Neuronal stem cell (in vitro differentiated cells): ENCODE measurements at regions not wholly inside any gene's neighbourhood (a gene's known extent, or its start where the extent isn't known, plus 50 kb on each side); places are given as distances from the start of the nearest gene placed in this dataset.
"Not testable (repeated sequence)": the region's sequence is repeated elsewhere in the genome, so short reads cannot be mapped to it uniquely, and the experiment has no call there.

Experiments used
- DNase-seq: peaks from one replicate; pipeline ENCODE4 v3.0.0-alpha.2; 2013; ENCODE audit warnings: low spot score
- H2AFZ ChIP-seq: one replicate; pipeline ENCODE4 v1.6.1; 2013; ENCODE audit warnings: mild to moderate bottlenecking, low read length, inconsistent platforms
- H2AK5ac ChIP-seq: 2 replicates; pipeline ENCODE4 v1.6.1; 2013; ENCODE audit warnings: low read depth, mild to moderate bottlenecking, inconsistent platforms, low read length, moderate library complexity, mixed read lengths
- H2BK120ac ChIP-seq: 2 replicates; pipeline ENCODE4 v1.6.1; 2013; ENCODE audit warnings: low read depth, mild to moderate bottlenecking, inconsistent platforms, low read length, moderate library complexity, mixed read lengths
- H2BK12ac ChIP-seq: one replicate; pipeline ENCODE4 v1.6.1; 2013; ENCODE audit warnings: low read length, inconsistent platforms
- H2BK15ac ChIP-seq: 2 replicates; pipeline ENCODE4 v1.6.1; 2013; ENCODE audit warnings: mild to moderate bottlenecking, low read length, inconsistent platforms, mixed read lengths
- H2BK5ac ChIP-seq: one replicate; pipeline ENCODE4 v1.6.1; 2013; ENCODE audit warnings: inconsistent platforms, mild to moderate bottlenecking, low read length, moderate library complexity
- H3K14ac ChIP-seq: one replicate; pipeline ENCODE4 v1.6.1; 2013; ENCODE audit warnings: low read length, inconsistent platforms
- H3K18ac ChIP-seq: 2 replicates; pipeline ENCODE4 v1.6.1; 2013; ENCODE audit warnings: low read length, inconsistent platforms
- H3K23ac ChIP-seq: 2 replicates; pipeline ENCODE4 v1.6.1; 2013; ENCODE audit warnings: low read depth, mild to moderate bottlenecking, mixed read lengths, low read length, inconsistent platforms; ENCODE audit not compliant: poor library complexity
- H3K27ac ChIP-seq: replicated peaks from 3 replicates; pipeline ENCODE4 v1.5.1; 2013; ENCODE audit warnings: low read length, inconsistent platforms
- H3K27me3 ChIP-seq, 3 experiments: 2 replicates each; pipeline ENCODE4 v1.6.1; 2013; ENCODE audit warnings: low read length in 3 of 3, mild to moderate bottlenecking in 2 of 3, inconsistent platforms in 1 of 3, low read depth in 1 of 3, mixed read lengths in 1 of 3, moderate library complexity in 1 of 3; ENCODE audit not compliant: control insufficient read depth in 3 of 3, insufficient read depth in 3 of 3
- H3K36me3 ChIP-seq, 2 donors: replicated peaks in 1 of 2; 2 replicates each; pipeline ENCODE4 v1.6.1; 2013; ENCODE audit warnings: low read length in 2 of 2; ENCODE audit not compliant: control insufficient read depth in 2 of 2, insufficient read depth in 2 of 2
- H3K4ac ChIP-seq: 2 replicates; pipeline ENCODE4 v1.6.1; 2013; ENCODE audit warnings: inconsistent platforms, mild to moderate bottlenecking, low read length, moderate library complexity
- H3K4me1 ChIP-seq, 2 donors: 1 replicate in 1 of 2; 2 replicates in 1 of 2; pipeline ENCODE4 v1.6.1; 2013; ENCODE audit warnings: low read length in 2 of 2, low read depth in 1 of 2; ENCODE audit not compliant: control insufficient read depth in 2 of 2, insufficient read depth in 1 of 2
- H3K4me2 ChIP-seq: one replicate; pipeline ENCODE4 v1.6.1; 2013; ENCODE audit warnings: mild to moderate bottlenecking, low read length, inconsistent platforms; ENCODE audit not compliant: insufficient read depth, poor library complexity, severe bottlenecking
- H3K4me3 ChIP-seq, 2 donors: 2 replicates each; pipeline ENCODE4 v1.5.1; 2013; ENCODE audit warnings: low read length in 2 of 2, mild to moderate bottlenecking in 2 of 2, inconsistent platforms in 1 of 2, moderate library complexity in 1 of 2
- H3K79me1 ChIP-seq: one replicate; pipeline ENCODE4 v1.6.1; 2013; ENCODE audit warnings: low read depth, mild to moderate bottlenecking, inconsistent platforms, low read length, moderate library complexity
- H3K9ac ChIP-seq: one replicate; pipeline ENCODE4 v1.6.1; 2013; ENCODE audit warnings: mild to moderate bottlenecking, low read depth, low read length, inconsistent platforms; ENCODE audit not compliant: poor library complexity
- H3K9me3 ChIP-seq, 2 donors: replicated peaks in 1 of 2; 2 replicates each; pipeline versions ENCODE3 to v1.6.1; 2013; ENCODE audit warnings: low read length in 2 of 2, mild to moderate bottlenecking in 2 of 2, inconsistent platforms in 1 of 2, low read depth in 1 of 2, mixed read lengths in 1 of 2, moderate library complexity in 1 of 2; ENCODE audit not compliant: control insufficient read depth in 2 of 2, insufficient read depth in 1 of 2
- H4K8ac ChIP-seq: one replicate; pipeline ENCODE4 v1.6.1; 2013; ENCODE audit warnings: low read depth, mild to moderate bottlenecking, inconsistent platforms, low read length, moderate library complexity
- H4K91ac ChIP-seq: one replicate; pipeline ENCODE4 v1.6.1; 2013; ENCODE audit warnings: low read length, low read depth, mild to moderate bottlenecking, inconsistent platforms; ENCODE audit not compliant: poor library complexity
- WGBS, 2 donors: extraction: QIAGEN DNeasy Blood & Tissue Kit; methylation state at CpG; one replicate each; pipeline ENCODE4 v1.1.7; 2013; ENCODE audit warnings: missing lambda C conversion rate in 2 of 2, mixed read lengths in 1 of 2; ENCODE audit not compliant: insufficient read length in 2 of 2, insufficient replicate concordance in 1 of 2; ENCODE audit errors: extremely low coverage in 2 of 2; 5-methylcytosine and 5-hydroxymethylcytosine counted together

GRCh38 chr7:9163691-9164090, 730.3 kb downstream of the NXPH1 start:
- H3K18ac ChIP-seq, H3K9ac ChIP-seq, H4K91ac ChIP-seq, H2BK15ac ChIP-seq, H3K14ac ChIP-seq, H3K4me3 ChIP-seq, H3K23ac ChIP-seq, H3K27ac ChIP-seq, H3K4me2 ChIP-seq, H3K27me3 ChIP-seq, H4K8ac ChIP-seq, H3K4me1 ChIP-seq, H3K79me1 ChIP-seq, H2AK5ac ChIP-seq, H2BK12ac ChIP-seq, DNase-seq, H2BK5ac ChIP-seq, H3K4ac ChIP-seq, H2AFZ ChIP-seq, H2BK120ac ChIP-seq, H3K36me3 ChIP-seq, H3K9me3 ChIP-seq: not testable (repeated sequence)

DNA sequence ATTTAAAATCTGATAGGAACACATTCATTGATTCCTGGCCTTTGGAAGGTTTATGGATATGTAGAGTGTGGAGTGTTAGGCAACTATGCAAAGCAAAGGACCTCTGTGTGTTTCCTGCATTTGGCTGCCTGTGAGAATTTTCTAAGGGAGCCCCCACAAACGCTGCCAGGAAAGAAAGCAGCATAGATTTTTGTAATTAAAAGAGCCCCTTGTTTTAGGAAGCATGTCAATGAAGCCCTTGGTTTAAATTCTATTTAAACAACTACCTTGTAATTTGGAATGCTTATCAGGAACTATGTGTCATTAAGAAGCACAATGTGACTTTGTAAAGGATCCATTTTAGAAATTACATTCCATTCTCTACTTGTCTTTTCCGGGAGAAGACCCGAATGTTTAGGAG, 742.5 kb downstream of the NXPH1 start:
- no peak overlapping the region for H2BK120ac ChIP-seq
- no peak overlapping the region for H2BK5ac ChIP-seq
- no peak for DNase-seq
- no peak overlapping the region for H4K91ac ChIP-seq
- H3K4ac ChIP-seq = no peak overlapping the region
- no peak overlapping the region for H3K27ac ChIP-seq
- no peak overlapping the region for H2BK12ac ChIP-seq
- H3K4me2 ChIP-seq = no peak overlapping the region
- H3K79me1 ChIP-seq = no peaks in the 10 kb centered on the region
- no peak overlapping the region for H4K8ac ChIP-seq
- no peaks in the 10 kb centered on the region for H3K27me3 ChIP-seq
- H3K4me3 ChIP-seq = no peak overlapping the region
- H3K36me3 ChIP-seq = no peaks in the 10 kb centered on the region
- no peak overlapping the region for H3K18ac ChIP-seq
- H3K9me3 ChIP-seq = no peaks in the 10 kb centered on the region
- H3K14ac ChIP-seq = no peak overlapping the region
- no CpG with 5 or more reads among the region's 3 CpGs for WGBS, 2 donors
- no peak overlapping the region for H2BK15ac ChIP-seq
- no peak overlapping the region for H2AK5ac ChIP-seq
- H2AFZ ChIP-seq = no peak overlapping the region
- H3K4me1 ChIP-seq = no peaks in the 10 kb centered on the region
- no peak overlapping the region for H3K23ac ChIP-seq
- H3K9ac ChIP-seq = no peak overlapping the region

DNA sequence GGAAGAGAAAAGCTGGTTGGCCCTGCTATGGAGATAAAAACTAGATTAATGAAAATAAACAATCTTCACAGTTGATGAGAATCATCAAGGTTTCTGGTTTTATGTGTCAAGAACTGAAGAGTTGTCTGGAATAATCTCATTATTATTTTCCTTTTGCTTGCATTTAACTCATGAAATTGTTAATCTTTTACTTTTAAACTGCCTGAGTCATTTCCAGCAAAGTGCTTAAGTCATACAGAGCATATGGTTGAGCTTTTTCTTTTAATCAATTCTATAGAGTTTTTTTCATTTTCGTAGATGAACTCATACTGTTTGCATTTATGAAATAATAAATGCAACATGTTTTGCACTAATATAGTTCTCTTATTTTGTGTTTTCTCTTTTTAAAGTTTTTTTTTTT, 747.9 kb downstream of the NXPH1 start:
- Histone ChIP-seq H3K4me1 (no peaks in the 10 kb centered on the region), H3K27me3 (no peaks in the 10 kb centered on the region), H3K18ac (no peak overlapping the region), H3K79me1 (no peaks in the 10 kb centered on the region), H2BK12ac (no peak overlapping the region), H2AFZ (no peak overlapping the region), H3K9me3 (no peaks in the 10 kb centered on the region), H4K91ac (no peak overlapping the region), H3K4me2 (no peak overlapping the region), H2BK120ac (no peak overlapping the region), H2BK5ac (no peak overlapping the region), H2AK5ac (no peak overlapping the region), H3K27ac (no peak overlapping the region), H3K4me3 (no peak overlapping the region), H3K36me3 (no peaks in the 10 kb centered on the region), H3K4ac (no peak overlapping the region), H4K8ac (no peak overlapping the region), H3K9ac (no peak overlapping the region), H2BK15ac (no peak overlapping the region), H3K14ac (no peak overlapping the region), H3K23ac (no peak overlapping the region)
- DNase-seq = no peak
- WGBS, 2 donors = no CpG with 5 or more reads among the region's 1 CpG

DNA sequence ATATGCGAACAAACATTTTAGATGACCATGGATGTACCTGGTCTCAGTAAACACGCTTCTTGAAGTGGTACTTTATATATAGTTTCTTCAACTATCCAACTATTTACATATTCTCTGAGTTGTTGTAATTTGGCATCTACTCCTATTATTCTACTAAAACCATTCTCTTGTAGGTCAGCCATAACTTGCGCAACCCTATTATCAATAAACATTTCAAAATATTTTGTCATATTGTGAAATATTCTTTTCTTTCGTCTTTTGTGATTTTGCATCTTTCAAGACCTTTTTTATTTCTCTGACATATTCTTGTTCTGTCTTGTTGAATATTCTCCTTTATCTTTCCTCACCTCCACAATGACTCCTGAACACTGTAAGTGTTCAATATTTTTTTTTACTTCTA, 753.3 kb downstream of the NXPH1 start:
- H4K8ac ChIP-seq = no peak overlapping the region
- no peak overlapping the region for H3K14ac ChIP-seq
- H3K27ac ChIP-seq = no peak overlapping the region
- no peaks in the 10 kb centered on the region for H3K79me1 ChIP-seq
- H2BK15ac ChIP-seq = no peak overlapping the region
- H2BK12ac ChIP-seq = no peak overlapping the region
- no CpG with 5 or more reads among the region's 4 CpGs for WGBS, 2 donors
- H2BK5ac ChIP-seq = no peak overlapping the region
- H4K91ac ChIP-seq = no peak overlapping the region
- H3K4ac ChIP-seq = no peak overlapping the region
- H2AK5ac ChIP-seq = no peak overlapping the region
- H3K9me3 ChIP-seq = no peaks in the 10 kb centered on the region
- H3K23ac ChIP-seq = no peak overlapping the region
- no peak overlapping the region for H3K4me2 ChIP-seq
- H2AFZ ChIP-seq = no peak overlapping the region
- H3K27me3 ChIP-seq = no peaks in the 10 kb centered on the region
- no peak overlapping the region for H3K18ac ChIP-seq
- H3K36me3 ChIP-seq = no peaks in the 10 kb centered on the region
- no peaks in the 10 kb centered on the region for H3K4me1 ChIP-seq
- H3K9ac ChIP-seq = no peak overlapping the region
- no peak for DNase-seq
- no peak overlapping the region for H3K4me3 ChIP-seq
- H2BK120ac ChIP-seq = no peak overlapping the region
